CD4-positive, alpha-beta T cell treated with Interleukin-6 at 100 ng/mL for 8 hours (primary cell): ENCODE measurements at regions not wholly inside any gene's neighbourhood (a gene's known extent, or its start where the extent isn't known, plus 50 kb on each side); places are given as distances from the start of the nearest gene placed in this dataset.
A peak's percentile ranks its signal among the peaks of the same experiment; 100 is the strongest.
"Not testable (repeated sequence)": the region's sequence is repeated elsewhere in the genome, so short reads cannot be mapped to it uniquely, and the experiment has no call there.

Experiments used
- DNase-seq: peaks from one replicate; pipeline ENCODE4 v3.0.0-alpha.2; 2020; ENCODE audit warnings: mixed read lengths, low spot score

GRCh38 chr17:30638968-30639367 lies 161.8 kb downstream of the GOSR1 start:
- DNase-seq = not testable (repeated sequence)

- DNase-seq = not testable (repeated sequence)
Measured at GRCh38 chr17:30631651-30632050, 154.4 kb downstream of the GOSR1 start.

GRCh38 chr17:30625380-30625779 lies 148.2 kb downstream of the GOSR1 start:
- not testable (repeated sequence) for DNase-seq

GRCh38 chr17:30624180-30624579 lies 147.0 kb downstream of the GOSR1 start:
- not testable (repeated sequence) for DNase-seq

GRCh38 chr17:30609682-30610081 lies 132.5 kb downstream of the GOSR1 start:
- DNase-seq = not testable (repeated sequence)

DNA sequence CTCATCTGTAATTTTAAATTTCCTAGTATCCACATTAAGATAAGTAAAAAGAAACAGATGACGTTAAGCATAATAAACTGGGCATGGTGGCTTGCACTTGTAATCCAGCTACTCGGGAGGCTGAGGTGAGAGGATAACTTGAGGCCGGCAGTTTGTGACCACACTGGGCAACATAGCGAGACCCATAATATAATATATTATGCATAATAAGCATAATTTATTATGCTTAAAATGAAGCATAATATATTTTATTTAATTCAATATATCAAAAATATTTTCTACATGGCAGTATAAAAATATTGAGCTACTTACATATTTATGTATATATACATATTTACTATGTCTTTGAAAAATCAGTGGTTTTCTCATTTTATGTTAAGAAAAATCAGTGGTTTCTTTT lies 128.3 kb downstream of the GOSR1 start:
- no peak for DNase-seq

DNA sequence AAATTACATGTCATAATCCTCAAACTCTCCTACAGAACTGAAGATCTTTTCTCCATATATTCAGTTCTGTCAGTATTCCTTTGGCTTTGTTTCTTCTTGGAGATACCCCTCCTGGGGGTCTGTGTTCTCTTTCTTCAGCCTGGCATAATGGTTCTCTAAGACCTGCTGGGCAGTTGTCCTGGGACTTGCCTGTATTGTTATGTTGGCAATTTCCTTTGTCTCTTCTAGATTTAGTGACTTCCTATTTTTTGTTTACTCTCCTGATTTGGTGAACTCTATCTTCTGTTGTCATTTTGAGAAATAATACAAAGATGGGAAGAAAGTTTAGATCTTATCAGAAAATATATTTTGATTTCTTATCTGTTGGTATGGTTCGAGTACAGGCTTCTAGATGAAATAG lies 127.8 kb downstream of the GOSR1 start:
- no peak for DNase-seq

- DNase-seq = not testable (repeated sequence)
Measured at GRCh38 chr17:30602396-30602795, 125.2 kb downstream of the GOSR1 start.

DNA sequence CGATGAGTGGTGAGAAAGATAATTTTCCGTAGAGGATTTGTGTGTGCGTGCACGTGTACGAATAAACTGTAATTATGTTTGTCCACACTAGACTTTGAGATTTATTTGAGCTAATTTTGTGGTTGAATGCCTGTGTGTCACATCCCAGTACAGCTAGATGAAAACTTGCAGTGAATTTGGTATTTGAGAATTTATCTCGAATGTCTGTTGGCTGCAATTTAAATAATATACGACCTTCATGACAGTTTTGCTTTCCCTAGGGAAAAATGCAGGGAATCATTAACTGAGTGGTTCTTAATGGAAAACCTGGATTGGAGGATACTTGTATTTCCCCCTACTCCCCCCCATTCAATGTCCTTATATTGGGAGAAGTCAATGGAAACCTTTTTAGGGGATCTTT lies 124.8 kb downstream of the GOSR1 start:
- DNase-seq = not testable (repeated sequence)

DNA sequence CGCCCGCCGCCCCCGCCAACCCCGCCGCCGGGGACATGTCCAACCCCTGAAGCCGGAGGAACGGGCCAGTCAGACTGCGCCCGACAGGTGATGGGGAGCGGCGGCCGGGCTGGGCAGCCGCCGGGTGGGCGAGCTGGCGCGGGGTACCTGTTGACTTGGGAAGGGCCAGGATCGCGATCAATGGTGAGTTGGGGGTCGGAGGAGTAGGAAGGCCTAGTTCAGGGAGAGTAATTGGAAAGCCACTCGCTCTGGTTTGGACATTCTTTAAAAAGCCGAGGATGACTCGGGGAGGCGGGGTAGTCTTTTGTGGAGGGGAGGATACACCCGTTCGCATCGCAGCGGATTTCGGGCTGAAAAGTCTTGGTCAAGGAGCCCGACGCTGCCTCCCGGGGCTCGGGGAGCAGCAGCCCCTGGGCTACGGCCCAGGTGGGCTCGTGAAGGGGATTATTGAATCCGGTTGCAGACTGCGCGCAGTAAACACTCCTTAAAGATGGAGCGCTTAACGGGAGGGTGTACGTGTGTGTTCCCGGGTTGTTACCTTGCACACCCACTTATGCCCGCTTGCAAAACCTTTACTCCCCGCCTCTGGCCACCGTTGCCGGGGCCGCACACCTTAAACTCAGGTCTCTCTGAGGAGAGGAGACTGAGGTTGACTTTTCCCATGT lies 123.8 kb downstream of the GOSR1 start:
- DNase-seq = no peak

GRCh38 chr17:30600060-30600829 lies 123.0 kb downstream of the GOSR1 start:
- peak; percentile 42 for DNase-seq

GRCh38 chr17:30599428-30600059 lies 122.3 kb downstream of the GOSR1 start:
- DNase-seq = no peak

DNA sequence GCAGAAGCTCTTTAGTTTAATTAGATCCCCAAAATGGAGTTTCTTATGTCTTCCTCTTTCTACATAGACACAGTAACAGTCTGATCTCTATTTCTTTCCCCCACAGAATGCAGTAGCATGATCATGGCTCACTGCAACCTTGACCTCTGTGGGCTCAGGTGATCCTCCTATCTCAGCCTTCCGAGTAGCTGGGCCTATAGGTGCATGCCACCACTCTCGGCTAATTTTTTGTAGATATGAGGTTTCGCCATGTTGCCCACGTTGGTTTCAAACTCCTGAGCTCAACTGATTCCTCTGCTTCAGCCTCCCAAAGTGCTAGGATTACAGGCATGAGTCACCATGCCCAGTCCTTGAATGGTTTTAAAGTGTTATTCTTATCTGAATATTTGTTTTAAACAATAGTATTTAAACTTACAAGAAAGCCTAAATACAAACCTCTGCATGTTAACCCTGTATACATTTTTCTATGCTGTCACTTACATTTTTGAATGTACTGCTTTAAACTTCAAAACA lies 120.6 kb downstream of the GOSR1 start:
- no peak for DNase-seq

GRCh38 chr17:30596948-30597775 lies 120.0 kb downstream of the GOSR1 start:
- not testable (repeated sequence) for DNase-seq

- DNase-seq = not testable (repeated sequence)
Measured at GRCh38 chr17:30594953-30595371, 117.8 kb downstream of the GOSR1 start.

DNA sequence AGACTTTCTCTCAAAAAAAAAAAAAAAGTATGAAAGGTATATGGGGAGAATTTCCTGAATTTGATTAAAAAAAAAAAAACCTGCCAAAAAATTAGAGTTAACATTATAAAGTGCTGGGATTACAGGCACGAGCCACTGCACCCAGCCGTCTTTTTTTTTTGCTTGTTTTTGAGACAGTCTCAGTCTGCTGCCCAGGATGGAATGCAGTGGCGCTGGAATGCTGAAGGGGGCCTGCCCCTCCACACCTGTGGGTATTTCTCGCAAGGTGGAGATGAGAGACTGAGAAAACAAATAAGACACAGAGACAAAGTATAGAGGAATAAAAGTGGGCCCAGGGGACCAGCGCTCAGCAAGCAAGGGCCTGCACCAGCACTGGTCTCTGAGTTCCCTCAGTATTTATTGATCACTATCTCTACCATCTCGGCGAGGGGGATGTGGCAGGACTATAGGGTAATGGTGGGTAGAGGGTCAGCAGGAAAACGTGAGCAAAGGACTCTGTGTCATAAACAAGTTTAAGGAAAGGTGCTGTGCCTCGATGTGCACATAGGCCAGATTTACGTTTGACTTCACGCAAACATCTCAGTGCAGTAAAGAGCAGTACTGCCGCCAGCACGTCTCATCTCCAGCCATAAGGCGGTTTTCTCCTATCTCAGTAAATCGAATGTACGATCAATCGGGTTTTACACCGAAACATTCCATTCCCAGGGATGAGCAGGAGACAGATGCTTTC lies 117.2 kb downstream of the GOSR1 start:
- DNase-seq = no peak

DNA sequence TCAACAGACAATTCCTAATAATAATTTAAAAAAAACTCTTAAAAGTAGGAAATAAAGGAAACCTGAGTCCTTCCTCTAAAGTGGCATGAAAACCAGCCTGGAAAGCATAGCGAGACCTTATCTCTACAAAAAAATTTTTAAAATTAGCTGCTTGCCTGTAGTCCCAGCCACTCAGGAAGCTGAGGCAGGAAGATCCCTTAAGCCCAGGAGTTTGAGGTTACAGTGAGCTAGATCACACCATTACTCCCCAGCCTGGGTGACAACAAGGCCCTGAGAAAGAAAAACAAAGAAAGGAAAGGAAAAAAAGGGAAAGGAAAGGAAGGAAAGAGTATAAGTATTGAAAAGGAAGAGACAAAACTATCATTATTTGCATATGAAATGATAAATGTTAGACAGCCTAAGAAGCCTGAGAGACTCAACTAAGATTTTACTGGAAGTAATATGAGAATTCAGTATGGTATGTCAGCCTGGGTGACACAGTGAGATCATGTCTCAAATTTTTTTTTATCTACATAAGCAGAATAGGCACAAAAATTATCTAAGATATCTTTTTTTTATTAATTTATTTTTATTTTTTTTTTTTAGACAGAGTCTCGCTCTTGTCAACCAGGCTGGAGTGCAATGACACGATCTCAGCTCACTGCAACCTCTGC lies 113.0 kb downstream of the GOSR1 start:
- no peak for DNase-seq

- DNase-seq = no peak
Measured at GRCh38 chr17:30589431-30589830, 112.2 kb downstream of the GOSR1 start.

DNA sequence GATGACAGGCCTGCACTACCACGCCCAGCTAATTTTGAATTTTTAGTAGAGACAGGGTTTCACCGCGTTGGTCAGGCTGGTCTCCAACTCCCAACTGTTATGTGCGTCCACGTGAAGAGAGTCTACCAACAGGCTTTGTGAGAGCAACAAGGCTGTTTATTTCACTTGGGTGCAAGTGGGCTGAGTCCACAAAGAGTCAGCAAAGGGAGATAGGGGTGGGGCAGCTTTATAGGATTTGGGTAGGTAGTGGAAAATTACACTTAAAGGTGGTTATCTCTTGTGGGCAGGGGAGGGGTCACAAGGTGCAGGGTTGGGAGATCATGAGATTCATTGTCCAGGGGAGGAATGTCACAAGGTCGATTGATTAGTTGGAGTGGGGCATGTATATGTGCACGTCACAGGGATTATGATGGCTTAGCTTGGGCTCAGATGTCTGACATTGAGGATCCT lies 111.6 kb downstream of the GOSR1 start:
- no peak for DNase-seq

DNA sequence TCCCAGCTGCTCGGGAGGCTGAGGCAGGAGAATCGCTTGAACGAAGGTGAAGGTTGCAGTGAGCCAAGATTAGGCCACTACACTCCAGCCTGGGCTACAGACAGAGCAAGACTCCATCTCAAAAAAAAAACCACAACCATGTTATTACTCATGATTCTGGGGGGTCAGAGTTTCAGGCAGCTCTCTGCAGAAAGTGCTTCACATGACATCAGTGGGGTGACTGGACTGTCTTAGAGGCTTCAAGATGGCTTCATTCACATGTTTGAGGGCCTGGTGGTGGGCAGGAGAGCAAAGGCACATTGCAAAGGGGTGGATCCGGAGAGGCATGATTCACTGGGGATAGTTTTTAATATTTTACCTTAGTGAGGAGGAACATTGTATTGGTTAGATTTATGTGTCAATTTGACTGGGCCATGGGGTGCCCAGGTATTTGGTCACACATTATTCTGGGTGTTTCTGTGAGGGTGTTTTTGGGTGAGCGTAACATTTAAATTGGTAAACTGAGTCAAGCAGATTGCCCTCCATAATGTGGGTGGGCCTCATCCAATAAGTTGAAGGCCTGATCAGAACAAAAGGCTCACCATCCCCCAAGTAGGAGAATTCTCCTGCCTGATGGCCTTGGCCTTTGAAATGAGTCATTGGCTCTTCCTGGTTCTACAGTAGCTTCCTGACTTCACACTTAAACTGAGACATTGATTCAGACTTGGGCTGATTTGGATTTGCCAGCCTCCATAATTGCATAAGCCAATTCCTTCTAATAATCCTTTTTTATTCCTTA lies 109.8 kb downstream of the GOSR1 start:
- no peak for DNase-seq
